Panc1 (cell line): ENCODE measurements at regions not wholly inside any gene's neighbourhood (a gene's known extent, or its start where the extent isn't known, plus 50 kb on each side); places are given as distances from the start of the nearest gene placed in this dataset.

Experiments used
- CTCF ChIP-seq: fragments of 450-650 bp; IDR thresholded peaks from 2 replicates; pipeline ENCODE4 v1.5.1; 2017; ENCODE audit warnings: mild to moderate bottlenecking
- POLR2AphosphoS5 ChIP-seq: IDR thresholded peaks from 2 replicates; pipeline ENCODE4 v1.6.1; 2012; ENCODE audit warnings: mild to moderate bottlenecking, low read depth, low read length, moderate library complexity
- REST ChIP-seq, 2 experiments: IDR thresholded peaks; 2 replicates each; pipeline ENCODE4 v1.6.1; 2011 to 2012; ENCODE audit warnings: low read depth in 2 of 2, control low read depth in 1 of 2, low read length in 1 of 2, mild to moderate bottlenecking in 1 of 2, moderate library complexity in 1 of 2; ENCODE audit not compliant: insufficient read depth in 1 of 2
- SIN3A ChIP-seq: IDR thresholded peaks from 2 replicates; pipeline ENCODE4 v1.6.1; 2012; ENCODE audit warnings: low read depth, mild to moderate bottlenecking, low read length, moderate library complexity, borderline replicate concordance; ENCODE audit not compliant: insufficient read depth
- TCF7L2 ChIP-seq: IDR thresholded peaks from 2 replicates; pipeline ENCODE4 v1.6.1; 2011; ENCODE audit warnings: mild to moderate bottlenecking, low read depth, low read length, inconsistent platforms

GRCh38 chr5:28483327-28484025, 1445.1 kb upstream of the CDH9 start:
- TF ChIP-seq CTCF (no peak), REST (IDR thresholded peaks at IDR 0.05; ENCODE audit: insufficient read depth in 1 of 2, low read depth in 2 of 2, low read length in 1 of 2) (no peak), SIN3A (no peak), POLR2AphosphoS5 (no peak), TCF7L2 (no peak)
